GM23248 (cell line): ENCODE measurements at regions not wholly inside any gene's neighbourhood (a gene's known extent, or its start where the extent isn't known, plus 50 kb on each side); places are given as distances from the start of the nearest gene placed in this dataset.

Experiments
- EZH2 ChIP-seq: fragments of 200-600 bp; sonication (generic); IDR thresholded peaks from 2 replicates; pipeline ENCODE4 v1.6.1; 2018; ENCODE audit warnings: antibody characterized with exemption, mild to moderate bottlenecking; ENCODE audit not compliant: insufficient read depth, poor library complexity, severe bottlenecking
- EZH2phosphoT487 ChIP-seq: fragments of 200-600 bp; sonication (generic); IDR thresholded peaks from 2 replicates; pipeline ENCODE4 v1.6.1; 2018; ENCODE audit warnings: antibody characterized with exemption, moderate library complexity, mild to moderate bottlenecking, low read depth; ENCODE audit not compliant: insufficient read depth

DNA sequence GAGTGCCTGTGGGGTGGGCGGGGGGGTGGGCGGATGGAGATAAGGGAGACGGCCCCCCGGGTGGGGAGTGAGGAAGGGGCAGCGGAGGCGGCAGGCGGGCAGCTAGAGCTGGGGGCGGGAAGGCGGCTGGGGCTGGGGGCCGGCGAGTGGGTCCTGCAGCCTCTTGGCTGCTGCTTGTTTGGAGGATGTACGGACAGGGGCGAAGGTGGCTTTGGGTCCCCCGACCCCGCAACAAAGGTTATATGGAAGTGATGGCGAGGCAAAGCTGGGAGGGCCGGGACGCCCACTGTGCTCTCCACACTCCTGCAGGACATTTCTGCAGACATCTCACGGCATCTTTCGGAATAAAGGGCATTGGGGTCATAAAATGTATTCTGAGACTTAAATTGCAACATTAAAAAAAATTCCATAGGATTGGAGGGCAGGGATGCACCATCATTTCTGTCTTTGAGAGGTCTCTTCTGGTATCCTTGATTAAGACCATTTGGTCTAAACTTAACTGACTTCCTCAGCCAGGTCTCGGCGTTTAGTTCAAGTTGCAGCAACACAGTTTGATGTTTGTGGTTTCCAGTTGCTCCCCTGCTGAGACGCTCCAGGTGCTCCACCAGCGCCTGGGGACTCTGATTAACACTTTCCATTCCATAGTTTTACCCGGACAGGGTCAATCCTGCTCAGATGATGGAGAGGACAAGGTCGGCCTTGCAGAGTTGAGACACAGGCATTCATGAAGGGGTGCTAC lies 101.6 kb upstream of the SSBP2 start:
- TF ChIP-seq EZH2 (no peak), EZH2phosphoT487 (no peak)
